GM23338 (cell line): ENCODE measurements at regions not wholly inside any gene's neighbourhood (a gene's known extent, or its start where the extent isn't known, plus 50 kb on each side); places are given as distances from the start of the nearest gene placed in this dataset.

Source experiments
- CREB1 ChIP-seq: fragments of 250-450 bp; sonication (Bioruptor Pico); IDR thresholded peaks from 2 replicates; pipeline ENCODE4 v1.5.0; 2020; ENCODE audit warnings: low read depth, mild to moderate bottlenecking, moderate library complexity
- EZH2 ChIP-seq: fragments of 200-600 bp; sonication (generic); IDR thresholded peaks from one replicate; pipeline ENCODE4 v1.8.0; 2017; ENCODE audit warnings: antibody characterized with exemption, mild to moderate bottlenecking, low read depth; ENCODE audit not compliant: unreplicated experiment
- EZH2phosphoT487 ChIP-seq: fragments of 200-600 bp; sonication (generic); IDR thresholded peaks from one replicate; pipeline ENCODE4 v1.8.1; 2018; ENCODE audit warnings: antibody characterized with exemption; ENCODE audit not compliant: unreplicated experiment
- JUNB ChIP-seq: IDR thresholded peaks from one replicate; pipeline ENCODE4 v1.6.1; 2016; ENCODE audit warnings: antibody characterized with exemption; ENCODE audit not compliant: unreplicated experiment
- POLR2AphosphoS5 ChIP-seq: IDR thresholded peaks from 2 replicates; pipeline ENCODE4 v1.6.1; 2016; ENCODE audit warnings: antibody characterized with exemption, low read depth
- STAT1 ChIP-seq: IDR thresholded peaks from one replicate; pipeline ENCODE4 v1.6.1; 2016; ENCODE audit warnings: antibody characterized with exemption; ENCODE audit not compliant: unreplicated experiment
- TF ChIP-seq, protein P1 (sequence below), 2 experiments: fragments of 200-600 bp in 1 of 2; sonication (generic) in 1 of 2; conservative IDR thresholded peaks; 2 replicates each; pipeline versions ENCODE4 v1.5.1 to v1.6.1; 2016 to 2017; ENCODE audit warnings: antibody characterized with exemption in 2 of 2, low read depth in 2 of 2, mild to moderate bottlenecking in 2 of 2, moderate library complexity in 1 of 2
- TF ChIP-seq, protein P2 (sequence below): IDR thresholded peaks from one replicate; pipeline ENCODE4 v1.6.1; 2018; ENCODE audit warnings: antibody characterized with exemption; ENCODE audit not compliant: unreplicated experiment

DNA sequence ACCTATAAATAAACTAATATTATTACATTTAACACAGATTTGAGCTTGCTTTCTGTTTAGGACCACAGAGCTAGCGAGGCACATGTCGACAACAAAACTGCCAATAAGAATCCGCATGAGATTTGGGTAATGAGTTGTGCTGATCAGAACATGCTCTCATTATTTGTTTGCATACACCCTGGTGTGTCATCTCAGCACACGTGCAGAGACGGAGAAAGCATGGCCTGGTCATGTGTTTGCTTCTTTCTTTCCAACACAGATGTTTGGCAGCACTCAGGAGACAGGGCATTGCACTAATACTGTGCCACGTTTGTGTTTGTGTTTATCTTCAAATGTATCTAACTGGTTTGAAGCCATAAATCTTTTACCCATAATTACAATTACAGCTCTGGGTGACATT is 364.8 kb downstream of the ARAP2 start:
- TF ChIP-seq CREB1 (CRISPR knock-in tag): no peak
- TF ChIP-seq, protein P1, sequence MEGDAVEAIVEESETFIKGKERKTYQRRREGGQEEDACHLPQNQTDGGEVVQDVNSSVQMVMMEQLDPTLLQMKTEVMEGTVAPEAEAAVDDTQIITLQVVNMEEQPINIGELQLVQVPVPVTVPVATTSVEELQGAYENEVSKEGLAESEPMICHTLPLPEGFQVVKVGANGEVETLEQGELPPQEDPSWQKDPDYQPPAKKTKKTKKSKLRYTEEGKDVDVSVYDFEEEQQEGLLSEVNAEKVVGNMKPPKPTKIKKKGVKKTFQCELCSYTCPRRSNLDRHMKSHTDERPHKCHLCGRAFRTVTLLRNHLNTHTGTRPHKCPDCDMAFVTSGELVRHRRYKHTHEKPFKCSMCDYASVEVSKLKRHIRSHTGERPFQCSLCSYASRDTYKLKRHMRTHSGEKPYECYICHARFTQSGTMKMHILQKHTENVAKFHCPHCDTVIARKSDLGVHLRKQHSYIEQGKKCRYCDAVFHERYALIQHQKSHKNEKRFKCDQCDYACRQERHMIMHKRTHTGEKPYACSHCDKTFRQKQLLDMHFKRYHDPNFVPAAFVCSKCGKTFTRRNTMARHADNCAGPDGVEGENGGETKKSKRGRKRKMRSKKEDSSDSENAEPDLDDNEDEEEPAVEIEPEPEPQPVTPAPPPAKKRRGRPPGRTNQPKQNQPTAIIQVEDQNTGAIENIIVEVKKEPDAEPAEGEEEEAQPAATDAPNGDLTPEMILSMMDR (conservative IDR thresholded peaks at IDR 0.05; ENCODE audit: low read depth in 2 of 2): no peak
- TF ChIP-seq POLR2AphosphoS5: no peak
- no peak for TF ChIP-seq EZH2
- TF ChIP-seq EZH2phosphoT487: no peak
- TF ChIP-seq, protein P2, sequence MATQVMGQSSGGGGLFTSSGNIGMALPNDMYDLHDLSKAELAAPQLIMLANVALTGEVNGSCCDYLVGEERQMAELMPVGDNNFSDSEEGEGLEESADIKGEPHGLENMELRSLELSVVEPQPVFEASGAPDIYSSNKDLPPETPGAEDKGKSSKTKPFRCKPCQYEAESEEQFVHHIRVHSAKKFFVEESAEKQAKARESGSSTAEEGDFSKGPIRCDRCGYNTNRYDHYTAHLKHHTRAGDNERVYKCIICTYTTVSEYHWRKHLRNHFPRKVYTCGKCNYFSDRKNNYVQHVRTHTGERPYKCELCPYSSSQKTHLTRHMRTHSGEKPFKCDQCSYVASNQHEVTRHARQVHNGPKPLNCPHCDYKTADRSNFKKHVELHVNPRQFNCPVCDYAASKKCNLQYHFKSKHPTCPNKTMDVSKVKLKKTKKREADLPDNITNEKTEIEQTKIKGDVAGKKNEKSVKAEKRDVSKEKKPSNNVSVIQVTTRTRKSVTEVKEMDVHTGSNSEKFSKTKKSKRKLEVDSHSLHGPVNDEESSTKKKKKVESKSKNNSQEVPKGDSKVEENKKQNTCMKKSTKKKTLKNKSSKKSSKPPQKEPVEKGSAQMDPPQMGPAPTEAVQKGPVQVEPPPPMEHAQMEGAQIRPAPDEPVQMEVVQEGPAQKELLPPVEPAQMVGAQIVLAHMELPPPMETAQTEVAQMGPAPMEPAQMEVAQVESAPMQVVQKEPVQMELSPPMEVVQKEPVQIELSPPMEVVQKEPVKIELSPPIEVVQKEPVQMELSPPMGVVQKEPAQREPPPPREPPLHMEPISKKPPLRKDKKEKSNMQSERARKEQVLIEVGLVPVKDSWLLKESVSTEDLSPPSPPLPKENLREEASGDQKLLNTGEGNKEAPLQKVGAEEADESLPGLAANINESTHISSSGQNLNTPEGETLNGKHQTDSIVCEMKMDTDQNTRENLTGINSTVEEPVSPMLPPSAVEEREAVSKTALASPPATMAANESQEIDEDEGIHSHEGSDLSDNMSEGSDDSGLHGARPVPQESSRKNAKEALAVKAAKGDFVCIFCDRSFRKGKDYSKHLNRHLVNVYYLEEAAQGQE: no peak
- no peak for TF ChIP-seq JUNB
- no peak for TF ChIP-seq STAT1
